HG03280 (cell line): ENCODE measurements at regions not wholly inside any gene's neighbourhood (a gene's known extent, or its start where the extent isn't known, plus 50 kb on each side); places are given as distances from the start of the nearest gene placed in this dataset.
"Not testable (repeated sequence)": the region's sequence is repeated elsewhere in the genome, so short reads cannot be mapped to it uniquely, and the experiment has no call there.

Experiments used
- ATAC-seq: cut with Tn5 transposase; IDR thresholded peaks from one replicate; pipeline ENCODE4 v1.9.1; 2021; ENCODE audit warnings: mild to moderate bottlenecking, moderate library complexity; ENCODE audit not compliant: unreplicated experiment

DNA sequence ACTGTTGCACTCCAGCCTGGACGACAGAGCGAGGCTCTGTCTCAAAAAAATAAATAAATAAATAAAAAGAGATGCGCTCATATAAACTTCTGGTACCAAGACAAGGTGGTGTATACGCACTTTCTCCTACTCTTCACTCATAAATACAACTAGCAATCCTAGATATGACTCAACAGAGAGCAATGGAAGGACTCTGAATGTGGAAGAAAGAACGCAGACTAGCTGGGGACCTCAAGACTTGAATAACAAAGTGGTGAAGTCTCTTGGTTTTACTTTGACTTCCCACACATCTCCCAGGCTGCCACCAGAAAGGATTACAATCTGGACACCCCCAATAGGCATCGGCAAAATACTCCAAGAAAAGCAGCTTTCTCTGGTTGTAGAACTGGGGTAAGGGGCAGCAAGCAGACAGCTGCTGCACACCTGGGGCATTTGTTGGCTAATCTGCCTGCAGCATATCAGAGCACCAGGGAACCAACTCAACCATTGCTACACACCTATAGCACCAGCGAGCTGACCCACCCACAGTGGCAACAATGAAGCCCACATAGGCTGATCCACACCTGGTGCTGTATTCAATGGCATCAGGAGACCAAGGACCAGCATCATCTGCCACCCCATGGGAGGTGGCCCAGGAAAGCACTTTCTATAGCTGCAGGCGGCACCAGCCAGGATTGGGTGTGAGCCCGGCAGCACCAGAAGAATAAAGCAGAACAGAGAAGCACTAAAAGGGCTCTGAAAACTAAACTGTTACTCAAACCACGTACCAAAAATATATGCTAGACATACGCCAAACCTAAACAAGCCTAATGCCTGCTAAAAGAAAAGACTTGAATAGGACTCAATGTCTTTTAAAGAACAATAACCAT, 1231.7 kb upstream of the TMEM132C start:
- ATAC-seq, result no peak

DNA sequence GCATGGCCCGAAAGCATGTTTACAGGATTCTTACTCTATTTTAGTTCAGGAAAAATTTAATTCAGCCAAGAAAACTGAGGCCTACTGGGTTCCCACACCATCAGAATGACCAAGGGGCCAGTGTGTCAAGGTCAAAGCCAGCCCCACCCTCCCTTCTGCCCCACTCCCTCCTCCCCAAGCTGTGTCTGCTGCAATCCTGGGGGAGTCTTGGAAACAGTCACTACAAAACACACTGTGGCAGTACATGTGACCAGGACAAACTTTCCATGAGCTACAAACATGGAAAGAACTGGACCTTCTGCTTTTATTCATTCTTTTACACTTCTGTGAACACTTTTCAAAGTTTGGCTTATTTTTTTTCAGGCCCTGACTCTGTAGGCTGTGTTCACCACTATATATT, 1228.8 kb upstream of the TMEM132C start:
- no peak for ATAC-seq

DNA sequence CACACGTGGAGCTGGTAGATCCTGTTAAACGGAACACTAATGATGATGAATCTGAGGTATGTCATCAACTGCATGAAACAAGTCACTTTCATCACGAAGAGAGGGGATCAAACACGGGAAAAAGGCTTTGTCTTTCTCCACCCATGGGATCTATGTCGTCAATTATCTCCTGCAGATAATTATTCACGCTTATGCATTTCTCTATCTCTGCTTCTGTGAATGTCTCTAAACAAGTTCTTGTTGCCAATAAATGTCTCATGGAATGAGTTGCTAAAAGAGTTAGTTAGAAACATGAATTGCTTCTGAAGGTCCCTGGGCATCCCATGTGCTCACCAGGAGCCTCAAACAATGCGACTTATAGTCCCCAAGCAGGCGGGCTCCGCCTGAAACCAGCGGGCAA, 1228.2 kb upstream of the TMEM132C start:
- ATAC-seq, result no peak

DNA sequence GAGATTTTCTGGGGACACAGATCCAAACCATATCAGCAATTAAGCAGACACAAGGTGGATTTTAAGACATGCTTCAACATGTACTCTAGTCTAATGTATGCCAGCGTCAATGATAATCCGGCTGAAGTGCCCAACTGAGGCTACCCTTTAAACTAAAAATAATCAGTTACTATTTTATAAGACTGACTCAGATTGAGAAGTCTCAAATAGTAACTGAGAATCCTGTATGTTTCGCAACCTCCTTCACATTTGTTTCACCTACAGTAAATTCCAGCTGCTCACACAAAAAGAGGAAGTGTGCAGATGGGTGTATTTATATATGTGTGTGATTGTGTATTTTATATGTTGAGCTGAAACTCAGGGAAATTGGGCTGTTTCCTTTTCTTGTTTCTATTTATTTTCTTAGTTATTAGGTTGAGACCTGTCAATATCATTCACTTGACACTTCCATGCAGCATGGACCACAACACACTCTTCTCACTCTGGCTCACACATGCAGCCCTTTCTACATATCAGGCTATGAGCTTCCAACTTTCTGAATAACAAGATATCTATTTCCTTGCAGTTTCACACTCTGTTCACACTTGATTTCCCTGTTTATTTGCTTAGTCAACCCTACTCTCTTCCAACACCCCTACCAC, 1224.9 kb upstream of the TMEM132C start:
- ATAC-seq, result peak; percentile 90

DNA sequence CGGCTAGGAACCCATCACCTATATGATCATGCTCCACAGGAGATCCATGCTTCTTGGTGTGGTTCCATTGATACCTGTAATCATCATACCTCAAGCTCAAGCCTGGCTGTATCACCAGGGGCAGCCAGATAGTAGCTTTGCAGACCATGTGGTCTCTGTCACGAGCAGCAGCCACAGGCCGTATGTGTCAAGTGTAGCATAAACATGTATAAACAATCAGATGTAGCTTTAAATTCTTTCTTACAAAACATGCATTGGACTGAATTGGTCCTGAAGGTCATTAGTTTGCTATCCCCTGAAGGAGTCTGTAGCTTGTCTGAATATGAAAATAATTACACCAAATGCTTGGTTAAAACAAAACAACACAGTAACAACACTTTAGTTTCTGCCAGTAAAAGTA, 1223.2 kb upstream of the TMEM132C start:
- no peak for ATAC-seq

DNA sequence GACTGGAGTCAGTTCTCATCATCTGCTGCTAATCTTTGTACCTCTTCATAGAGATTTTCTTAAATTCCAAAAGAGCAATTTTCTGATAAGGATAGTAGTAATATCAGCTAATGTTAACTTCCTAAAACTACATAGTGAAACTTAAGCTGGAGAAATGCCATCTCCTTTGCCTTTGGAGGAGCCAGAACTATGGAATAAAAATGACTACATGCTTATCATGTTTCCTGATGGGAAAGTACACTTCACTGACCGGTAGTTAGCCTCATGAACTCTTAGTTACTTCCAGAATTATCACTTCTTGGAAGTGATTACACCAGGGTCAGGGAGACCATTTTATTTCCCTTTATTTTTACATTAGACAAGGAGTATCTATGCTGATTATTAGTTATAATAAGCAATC, 1222.1 kb upstream of the TMEM132C start:
- no peak for ATAC-seq

DNA sequence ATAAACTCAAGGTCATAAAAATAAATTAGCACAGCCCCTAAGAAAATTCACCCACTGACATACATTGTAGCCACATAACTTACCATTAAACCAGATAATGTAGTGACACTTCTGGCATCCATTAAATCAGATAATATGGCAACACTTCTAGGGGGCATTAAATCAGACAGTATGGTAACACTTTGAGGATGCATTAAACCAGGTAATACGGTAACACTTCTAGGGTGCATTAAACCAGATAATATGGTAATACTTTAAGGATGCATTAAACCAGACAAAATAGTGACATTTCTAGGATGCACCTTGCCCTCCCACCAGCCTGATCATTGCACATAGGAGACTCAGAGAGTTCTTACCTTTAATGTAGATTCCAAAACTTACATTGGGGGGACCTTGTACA, 1220.5 kb upstream of the TMEM132C start:
- no peak for ATAC-seq

DNA sequence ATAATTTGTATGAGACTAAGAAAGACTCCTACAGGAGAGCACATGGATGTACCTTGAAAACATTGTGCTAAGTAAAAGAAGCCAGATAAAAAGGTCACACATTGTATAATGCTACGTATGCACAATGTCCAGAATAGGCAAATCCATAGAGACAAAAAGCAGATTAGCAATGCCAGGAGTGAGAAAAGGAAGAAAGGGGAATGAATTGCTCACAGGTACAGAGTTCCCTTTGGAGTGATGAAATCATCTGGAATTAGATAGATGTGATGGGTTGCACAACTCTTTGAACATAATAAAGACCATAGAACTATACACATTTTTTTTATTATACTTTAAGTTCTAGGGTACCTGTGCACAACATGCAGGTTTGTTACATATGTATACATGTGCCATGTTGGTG, 1218.9 kb upstream of the TMEM132C start:
- no peak for ATAC-seq

DNA sequence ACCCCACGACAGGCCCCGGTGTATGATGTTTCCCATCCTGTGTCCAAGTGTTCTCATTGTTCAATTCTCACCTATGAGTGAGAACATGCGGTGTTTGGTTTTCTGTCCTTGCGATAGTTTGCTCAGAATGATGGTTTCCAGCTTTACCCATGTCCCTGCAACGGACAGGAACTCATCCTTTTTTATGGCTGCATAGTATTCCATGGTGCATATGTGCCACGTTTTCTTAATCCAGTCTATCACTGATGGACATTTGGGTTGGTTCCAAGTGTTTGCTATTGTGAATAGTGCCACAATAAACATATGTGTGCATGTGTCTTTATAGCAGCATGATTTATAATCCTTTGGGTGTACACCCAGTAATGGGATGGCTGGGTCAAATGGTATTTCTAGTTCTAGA, 1218.4 kb upstream of the TMEM132C start:
- not testable (repeated sequence) for ATAC-seq

DNA sequence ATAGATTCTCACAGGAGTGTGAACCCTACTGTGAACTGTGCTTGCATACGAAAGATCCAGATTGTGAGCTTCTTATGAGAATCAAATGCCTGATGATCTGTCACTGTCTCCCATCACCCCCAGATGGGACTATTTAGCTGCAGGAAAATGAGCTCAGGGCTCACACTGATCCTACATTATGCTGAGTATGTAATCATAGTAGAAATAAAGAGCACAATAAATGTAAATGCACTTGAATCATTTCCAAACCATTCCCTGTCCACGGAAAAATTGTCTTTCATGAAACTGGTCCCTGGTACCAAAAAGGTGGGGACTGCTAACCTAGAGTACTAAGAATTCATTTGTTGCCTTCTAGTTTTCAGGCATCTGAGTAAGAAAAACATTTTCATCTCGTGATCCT, 1215.8 kb upstream of the TMEM132C start:
- no peak for ATAC-seq

DNA sequence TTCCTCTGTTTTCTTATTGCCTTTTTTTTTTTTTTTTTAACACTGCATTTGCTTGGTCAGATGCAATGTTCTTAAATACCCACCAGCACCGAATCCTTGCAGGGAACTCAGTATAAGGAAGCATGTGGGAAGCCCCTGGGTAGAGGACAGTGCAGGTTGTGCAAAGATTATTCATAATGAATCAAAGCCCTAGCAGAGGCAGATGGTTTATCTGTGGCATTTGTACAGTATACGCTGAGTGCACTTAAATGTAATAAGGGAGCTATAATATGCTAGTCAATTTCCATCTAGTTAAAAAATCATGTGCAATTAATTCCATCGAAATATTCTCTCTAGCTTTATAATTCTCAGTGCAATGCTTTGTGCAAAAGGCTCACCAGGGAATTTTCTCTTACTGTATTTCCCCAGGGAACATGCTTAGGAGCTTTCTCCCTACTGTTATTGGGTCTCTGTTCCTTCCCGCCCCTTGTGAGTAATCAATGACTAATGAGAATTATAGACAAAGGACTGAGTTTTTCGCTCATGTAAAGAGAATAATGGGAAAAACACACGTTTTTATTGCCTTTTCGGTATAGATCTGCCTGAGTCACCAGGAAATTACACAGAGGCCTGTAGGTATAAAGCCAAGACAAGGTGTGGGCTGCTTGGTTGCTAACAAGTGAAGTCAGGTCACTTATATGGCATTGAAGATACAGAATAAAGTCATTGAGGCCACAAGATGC, 1214.3 kb upstream of the TMEM132C start:
- ATAC-seq, result no peak

DNA sequence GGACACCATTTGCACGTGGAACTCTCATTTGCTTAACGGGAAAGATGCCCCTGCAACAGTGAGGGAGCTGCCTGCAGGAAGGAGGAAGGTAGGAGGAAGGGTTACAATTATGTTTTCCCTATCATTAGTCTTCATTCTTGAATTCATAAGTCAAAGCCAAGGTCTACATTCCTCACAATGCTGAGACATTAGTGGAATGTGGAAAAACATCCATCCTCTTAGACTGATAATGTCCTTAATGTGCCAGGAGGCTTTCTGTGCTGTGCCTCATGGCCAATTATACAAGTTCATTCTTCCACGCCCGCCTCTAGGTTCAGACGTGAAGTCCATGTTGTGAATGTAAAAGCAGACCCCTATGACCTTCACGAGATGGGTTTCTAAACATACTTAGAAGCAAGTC, 1212.4 kb upstream of the TMEM132C start:
- ATAC-seq, result no peak

DNA sequence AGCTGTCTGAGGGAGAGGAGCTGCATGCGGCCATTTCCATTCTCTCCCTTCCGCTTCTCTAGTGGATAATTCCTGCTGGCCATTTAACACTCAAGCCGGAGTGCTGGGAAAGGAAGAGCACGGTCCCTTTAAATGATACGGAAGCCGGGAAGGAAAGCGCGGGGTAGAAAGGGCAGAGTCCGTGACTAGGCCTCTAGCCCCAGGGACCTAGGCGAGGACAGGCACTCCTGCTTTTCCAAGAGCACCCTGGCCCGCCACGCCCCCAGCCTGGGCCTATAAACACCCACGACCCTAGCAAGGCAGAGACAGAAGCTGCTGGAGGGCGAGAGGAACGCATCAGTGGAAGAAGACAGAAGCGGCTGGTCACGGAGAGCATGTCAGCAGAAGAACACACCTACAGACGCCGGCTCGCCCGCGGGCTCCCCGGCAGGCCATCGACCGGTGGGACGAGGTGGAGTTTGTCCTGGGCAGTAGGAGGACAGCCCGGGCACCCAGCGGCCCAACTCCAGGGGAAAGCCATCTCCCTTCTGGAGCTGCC, 1206.6 kb upstream of the TMEM132C start:
- ATAC-seq, result no peak

DNA sequence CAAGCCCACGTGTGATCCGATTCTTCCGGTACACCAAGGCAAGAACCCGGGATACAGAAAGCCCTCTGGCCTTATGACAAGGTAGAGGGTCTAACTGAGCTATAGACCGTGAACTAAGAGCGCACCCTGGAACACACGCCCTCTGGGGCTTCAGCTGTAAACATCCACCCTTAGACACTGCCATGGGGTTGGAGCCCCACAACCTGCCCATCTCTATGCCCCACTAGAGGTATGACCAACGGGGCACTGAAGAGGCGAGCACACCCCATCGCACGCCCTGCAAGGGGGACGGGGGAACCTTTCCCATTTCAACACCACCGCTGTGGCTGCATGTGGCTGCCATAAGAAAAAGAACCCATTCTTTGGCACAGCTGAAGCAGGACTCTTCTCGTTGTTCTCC, 1206.0 kb upstream of the TMEM132C start:
- no peak for ATAC-seq

DNA sequence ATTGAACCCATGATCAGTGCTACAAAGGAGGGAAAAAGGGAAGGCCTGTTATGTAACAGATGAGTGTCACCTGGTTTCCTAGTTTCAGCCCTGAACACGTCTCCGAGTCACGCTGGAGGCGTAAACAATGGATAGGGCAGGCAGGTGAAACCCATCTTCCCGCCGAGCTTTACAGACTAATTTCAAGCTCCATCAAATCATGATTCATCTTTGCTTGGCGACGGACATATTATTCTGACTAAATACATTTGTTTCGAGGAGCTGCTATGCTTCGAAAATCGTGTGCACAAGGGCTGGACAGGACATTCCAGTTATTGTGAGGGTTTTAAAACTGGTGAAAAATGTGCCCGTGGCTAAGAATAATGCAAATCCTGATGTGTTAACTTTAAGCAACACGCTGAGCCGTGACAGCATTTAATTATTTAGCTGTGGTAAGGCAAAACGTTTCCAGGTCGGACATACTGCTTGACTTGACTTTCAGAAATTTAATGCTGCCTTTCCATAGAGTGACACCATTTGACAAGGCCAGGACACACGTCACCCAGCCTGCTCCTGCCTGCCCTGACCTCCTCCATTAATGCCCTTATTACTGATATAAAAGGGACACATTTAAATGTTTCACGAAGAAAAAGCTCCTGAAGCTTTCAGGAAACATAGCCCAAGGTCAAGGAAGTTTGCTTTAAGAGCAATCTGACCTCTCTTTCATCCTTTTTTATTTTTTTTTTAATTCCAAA, 1203.5 kb upstream of the TMEM132C start:
- no peak for ATAC-seq

DNA sequence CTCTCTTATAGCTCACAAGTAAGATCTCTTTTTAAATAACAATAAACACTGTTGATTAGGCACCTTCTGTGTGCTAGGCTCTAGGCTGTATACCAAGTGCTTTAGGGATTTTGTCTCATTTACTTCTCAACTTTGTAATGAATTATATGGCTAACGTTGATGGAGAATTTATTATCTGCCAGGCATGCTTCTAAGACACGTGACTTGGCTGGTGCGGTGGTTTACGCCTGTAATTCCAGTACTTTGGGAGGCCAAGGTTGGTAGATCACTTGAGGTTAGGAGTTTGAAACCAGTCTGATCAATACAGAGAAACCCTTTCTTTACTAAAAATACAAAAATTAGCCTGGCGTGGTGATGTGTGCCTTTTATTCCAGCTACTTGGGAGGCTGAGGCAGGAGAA, 1202.8 kb upstream of the TMEM132C start:
- ATAC-seq, result no peak

DNA sequence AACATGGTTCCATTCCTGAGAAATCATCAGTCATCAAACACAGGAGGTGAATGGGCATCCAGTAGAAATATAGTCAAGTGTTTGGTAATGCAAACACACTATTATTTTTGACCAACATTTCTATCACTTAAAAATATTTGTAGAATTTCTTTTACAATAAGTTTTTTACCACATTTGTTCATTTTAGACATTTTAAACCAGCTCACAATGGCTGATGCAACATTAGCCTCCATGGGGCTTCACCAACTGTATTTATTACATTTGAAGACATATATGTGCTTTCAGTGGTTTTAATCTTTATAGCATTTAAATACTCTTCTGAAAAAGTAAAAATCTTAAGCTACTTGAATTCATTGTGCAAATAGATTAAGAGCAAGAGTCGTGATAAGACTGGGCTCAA, 1201.4 kb upstream of the TMEM132C start:
- ATAC-seq, result no peak

DNA sequence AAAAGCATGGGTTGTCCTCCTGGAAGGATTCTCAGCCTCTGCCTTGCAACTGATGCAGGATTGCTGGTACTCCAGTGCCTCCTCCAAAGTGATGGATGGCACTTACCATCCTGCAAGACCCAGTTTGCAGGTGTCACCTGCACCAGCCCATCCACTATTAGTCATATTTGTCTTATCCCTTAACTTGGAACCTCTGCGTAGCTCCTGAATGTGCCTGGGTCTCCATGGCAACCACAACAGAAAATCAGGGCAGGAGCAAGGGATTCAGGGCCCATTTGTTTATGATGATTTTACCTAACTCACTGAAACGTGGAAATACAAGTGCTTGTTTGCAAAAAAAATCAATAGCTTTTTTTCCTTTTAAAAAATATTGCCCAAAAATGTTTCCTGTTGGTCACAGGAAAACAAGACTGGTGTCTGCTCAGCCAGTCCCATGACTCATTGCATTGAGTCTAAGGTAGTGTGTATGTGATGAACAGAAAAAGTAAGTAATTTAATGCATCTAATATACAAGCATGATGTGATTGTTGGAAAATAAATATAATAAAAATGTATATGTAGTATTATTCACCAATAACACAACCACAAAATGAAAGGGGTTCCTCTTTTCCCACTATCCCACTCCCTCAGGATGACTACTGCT, 1196.3 kb upstream of the TMEM132C start:
- no peak for ATAC-seq

DNA sequence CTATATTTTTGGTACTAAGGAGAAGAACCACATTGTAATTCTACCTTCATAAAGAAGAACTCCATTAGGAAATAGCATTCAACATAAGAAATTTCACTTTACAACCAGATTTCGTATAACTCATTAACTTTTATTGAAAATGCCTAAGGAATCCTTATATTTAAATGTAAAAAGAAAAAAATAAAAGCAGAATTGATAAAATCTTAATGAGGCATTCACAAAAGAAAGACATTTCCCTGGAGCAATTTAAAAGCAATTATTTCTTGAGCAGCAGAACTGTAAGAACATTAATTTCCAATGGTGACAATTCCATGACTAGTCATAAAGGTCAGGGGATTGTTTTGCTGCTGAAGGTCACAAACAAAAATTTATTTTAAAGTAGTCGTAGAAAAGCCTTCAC, 1192.8 kb upstream of the TMEM132C start:
- ATAC-seq, result no peak

DNA sequence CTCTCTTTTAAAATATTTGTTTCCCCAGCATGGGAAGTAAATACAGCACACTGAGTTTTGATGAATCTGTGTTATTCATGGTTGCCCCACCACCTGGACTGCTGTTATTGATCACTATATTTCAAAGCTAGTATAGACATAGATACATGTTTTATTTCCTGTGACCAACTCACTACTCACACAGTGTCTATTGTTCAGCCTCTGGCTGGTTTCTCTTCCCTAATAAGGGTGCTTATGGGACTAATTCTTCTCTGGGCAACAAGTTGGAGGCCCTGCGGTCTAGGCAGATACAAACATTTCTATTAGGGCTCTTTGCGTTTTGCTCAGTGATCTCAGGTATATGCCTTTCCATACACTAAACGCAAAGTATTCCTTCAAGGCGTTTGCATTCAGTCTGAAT, 1191.0 kb upstream of the TMEM132C start:
- ATAC-seq, result no peak
